GM19372 (cell line): ENCODE measurements at regions not wholly inside any gene's neighbourhood (a gene's known extent, or its start where the extent isn't known, plus 50 kb on each side); places are given as distances from the start of the nearest gene placed in this dataset.

Source experiments
- ATAC-seq: cut with Tn5 transposase; IDR thresholded peaks from one replicate; pipeline ENCODE4 v1.9.1; 2021; ENCODE audit warnings: mild to moderate bottlenecking, low read depth, moderate library complexity; ENCODE audit not compliant: unreplicated experiment

DNA sequence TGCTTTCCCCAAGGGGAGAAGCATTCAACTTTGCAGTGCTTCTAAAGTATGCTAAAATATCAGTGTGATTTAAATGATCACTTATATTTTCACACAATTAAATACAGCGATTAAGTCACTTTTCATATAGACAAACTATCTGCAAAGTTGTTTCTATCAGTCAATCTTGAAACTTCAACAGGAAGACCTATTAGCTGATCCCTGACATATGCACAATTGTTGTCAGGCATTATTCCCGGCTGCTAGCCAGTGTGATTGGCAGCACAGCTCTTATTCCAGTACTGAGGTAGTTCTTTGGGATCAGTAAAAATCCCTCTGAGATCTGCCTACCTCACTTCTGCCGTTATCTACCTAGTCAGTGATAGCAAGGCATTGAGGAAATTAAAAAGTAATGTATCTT, 629.5 kb downstream of the NR4A2 start:
- no peak for ATAC-seq

DNA sequence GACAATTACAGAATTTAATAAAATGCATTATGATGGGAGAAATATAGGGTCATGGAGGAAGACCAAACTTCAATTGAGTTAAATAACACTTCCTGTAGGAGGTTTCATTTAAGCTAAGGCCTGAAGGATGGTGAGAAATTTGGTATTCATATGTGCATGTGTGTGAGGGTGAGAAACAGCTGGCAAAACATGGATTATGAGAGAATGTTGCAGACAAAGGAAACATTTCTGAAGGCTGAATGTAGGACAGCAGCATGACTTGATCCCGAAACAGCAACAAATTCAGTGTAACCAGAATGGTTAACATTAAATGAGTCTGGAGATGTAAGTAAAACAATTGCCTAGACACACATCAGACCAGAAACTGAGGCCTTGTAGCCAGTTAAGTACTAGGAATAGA, 630.8 kb downstream of the NR4A2 start:
- ATAC-seq: no peak

DNA sequence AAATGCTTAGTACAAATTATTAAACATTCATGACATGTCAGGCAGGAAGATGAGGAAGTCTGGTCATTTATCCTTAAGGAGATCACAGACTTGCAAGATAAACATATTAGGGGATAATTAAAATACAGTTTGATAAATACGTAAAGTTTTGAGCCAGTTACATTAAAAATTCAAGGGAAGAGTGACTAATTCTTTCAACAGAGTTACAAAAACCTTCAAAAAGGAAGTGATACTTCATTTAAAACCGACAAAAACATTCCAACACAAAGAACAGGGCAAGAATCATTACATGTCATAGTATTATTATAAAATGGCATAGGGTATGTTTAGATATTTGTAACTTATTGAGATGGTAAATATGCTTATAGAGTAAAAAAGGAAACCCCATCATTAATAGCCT, 636.0 kb downstream of the NR4A2 start:
- ATAC-seq: no peak

DNA sequence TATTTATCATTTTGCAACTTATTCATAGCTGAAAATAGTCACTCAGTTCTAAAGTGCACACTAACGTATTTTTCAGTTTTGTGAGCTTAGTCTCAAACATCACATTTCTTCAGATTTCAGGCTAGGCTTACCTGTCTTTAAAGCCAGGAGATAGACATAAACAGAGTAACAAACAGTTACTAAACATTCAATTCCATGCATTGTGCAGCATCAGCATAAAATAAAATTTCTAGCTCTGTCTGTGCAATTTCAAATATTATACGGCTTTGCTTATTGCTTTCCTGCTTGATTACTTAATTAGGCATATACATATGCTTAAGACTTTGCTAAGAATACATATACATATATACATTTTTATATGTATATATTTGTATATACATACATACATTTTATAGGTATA, 637.0 kb downstream of the NR4A2 start:
- ATAC-seq: no peak

DNA sequence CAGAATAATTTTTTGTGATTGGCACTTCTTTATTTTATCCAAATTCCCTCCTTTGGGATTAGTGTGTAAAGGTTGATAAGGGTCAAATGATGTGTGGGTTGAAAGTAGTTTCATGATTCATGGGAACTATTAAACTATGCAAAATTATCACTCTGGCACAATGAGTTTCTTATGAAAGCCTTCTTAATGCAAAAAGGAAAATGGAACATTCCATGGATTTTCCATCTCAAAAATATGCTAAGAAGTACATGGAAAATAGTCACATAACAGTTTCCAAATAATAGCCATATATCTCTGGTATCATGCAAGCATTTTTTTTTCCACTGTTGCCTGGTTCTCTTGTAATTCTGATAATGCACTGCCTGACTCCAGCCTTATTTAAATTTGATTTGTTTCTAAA, 639.7 kb downstream of the NR4A2 start:
- ATAC-seq: no peak

DNA sequence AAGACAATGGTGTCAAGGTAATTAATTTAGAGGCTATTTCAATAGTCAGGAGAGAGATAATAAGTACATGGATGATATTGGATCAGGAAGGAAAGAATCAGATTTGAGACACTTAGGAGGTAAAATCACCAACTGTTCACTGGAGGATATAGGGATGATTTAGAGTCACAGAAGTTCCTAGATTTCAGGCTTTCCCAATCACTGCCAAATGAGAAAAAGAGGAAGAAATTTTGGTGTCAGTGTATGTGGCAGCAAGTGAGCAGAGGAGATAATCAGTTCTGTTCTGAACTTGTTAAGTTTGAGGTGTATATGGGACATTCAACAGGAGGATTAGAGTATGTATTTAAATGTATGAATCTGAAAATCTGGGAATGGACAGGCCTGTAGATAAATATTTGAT, 640.4 kb downstream of the NR4A2 start:
- ATAC-seq: no peak

DNA sequence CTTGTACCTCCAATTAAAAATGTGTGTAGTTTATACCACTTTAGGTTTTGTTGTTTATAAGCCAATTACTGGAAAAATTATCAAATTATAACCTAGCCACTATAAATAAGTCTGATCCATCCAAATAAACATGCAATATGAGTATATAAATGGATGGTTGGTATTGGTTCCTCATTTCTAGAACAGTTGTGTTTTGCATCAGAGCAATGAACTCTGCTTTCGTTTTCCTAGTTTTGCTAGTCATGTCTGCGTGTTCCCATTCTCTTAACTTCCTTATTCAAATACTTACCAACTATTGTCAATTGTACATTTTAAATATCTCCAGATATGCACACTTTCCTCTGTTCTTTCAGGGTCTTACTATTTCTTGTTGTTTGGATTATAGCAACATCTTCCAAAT, 641.7 kb downstream of the NR4A2 start:
- no peak for ATAC-seq

DNA sequence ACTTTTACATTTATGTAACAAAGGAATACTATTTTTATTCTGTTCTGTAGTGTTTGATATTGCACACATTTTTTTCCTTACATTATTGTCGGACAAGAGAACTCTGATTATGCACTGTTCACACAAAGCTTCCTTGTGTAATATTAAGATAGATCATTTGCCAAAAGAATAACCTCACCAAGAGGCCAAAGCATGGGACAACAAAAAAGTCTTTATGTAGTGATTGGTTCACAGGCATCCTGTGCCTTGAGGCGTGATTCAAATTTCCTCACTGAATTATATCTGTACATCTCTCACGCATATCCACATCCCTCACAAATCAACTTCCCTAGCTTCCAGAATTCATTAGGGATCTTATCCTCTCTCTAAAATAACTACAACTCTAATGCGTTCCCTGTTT, 642.7 kb downstream of the NR4A2 start:
- ATAC-seq: no peak

DNA sequence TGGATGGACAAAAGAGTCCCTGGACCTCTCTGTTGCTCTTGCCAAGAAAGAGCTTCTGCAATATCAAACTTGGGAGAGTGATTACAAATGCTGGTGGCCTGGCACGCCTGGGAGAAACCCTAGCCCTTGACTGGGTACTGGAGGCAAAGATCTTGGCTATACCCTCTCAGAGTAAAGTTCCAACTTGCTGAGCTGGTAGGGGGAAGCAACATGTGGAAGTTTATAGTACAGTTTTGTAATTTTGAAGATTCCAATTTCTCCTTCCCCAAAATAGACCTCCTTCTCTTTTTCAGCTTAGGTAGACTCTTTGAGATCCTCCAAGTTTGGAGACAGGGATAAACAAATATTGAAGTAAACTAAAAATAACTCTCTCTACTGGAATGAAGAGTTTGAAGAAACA, 645.3 kb downstream of the NR4A2 start:
- no peak for ATAC-seq

DNA sequence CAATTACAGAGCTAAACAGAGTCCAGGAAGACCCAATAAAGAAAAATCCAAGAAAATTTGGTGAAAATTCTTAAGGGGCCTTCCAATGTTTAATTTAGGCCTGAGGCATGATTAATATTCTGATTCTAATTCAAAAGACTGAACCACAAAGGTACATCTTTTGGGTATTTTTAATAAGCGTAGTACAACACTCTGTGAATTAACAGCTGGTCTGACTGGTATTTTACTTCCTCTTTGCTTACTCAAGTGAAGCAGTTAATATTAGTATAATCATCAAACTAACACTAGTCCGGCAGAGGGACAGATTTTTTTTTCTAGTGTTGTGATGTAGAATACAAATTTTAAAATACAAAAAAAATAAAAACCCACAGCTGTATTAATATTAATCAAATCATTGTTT, 652.9 kb downstream of the NR4A2 start:
- no peak for ATAC-seq

DNA sequence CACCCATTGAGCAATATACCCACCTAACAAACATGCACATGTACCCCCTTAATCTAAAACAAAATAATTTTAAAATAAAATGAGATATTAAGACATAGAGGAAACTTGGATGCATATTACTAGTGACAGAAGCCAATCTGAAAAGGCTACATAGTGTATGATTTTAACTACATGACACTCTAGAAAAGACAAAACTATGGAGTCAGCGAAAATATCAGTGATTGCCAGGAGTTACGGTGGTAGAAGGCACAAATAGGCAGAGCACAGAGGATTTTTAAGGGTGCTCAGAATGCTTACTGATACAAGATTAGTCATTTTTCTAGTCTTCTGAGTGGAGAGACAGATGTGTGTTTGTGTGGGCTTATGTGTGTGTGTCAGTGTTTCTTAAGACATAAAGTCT, 656.6 kb downstream of the NR4A2 start:
- ATAC-seq: no peak

DNA sequence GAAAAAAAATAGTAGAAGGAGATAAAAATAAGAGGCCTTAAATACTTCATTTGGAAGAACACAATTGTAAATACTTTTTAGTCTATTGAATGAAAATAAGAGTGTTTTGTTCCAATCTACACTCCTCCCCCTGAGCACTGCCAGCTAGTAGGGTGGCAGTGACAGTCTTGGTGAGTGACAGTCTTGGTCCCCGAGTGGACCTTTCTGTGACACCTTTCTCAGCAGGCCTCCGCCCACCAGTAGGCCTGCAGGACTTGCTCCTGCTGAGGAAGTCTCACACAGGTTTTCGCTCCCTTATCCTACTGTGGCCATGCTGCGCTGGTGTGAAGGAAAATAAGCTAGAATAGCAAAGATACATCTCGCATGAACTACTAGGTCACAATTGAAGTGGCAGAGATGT, 666.8 kb downstream of the NR4A2 start:
- ATAC-seq: no peak

DNA sequence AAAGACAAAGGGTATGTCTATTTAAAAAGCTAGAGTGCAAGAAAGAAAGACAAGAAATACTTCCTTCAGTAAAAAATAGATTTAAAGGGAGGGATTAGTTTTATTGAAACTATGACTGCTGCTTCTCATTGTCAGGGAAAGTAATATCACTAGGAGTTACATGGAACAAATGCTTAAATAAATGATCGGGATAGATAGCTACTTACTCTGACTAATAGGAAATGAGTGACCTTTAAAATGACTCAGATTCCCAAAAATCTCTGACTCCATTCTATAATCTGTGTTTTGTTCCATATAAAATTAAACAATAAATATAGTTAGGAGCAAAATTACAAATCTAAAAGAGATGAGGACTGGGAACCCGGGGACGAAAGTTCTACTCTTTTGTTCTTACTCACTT, 669.3 kb downstream of the NR4A2 start:
- ATAC-seq: no peak

DNA sequence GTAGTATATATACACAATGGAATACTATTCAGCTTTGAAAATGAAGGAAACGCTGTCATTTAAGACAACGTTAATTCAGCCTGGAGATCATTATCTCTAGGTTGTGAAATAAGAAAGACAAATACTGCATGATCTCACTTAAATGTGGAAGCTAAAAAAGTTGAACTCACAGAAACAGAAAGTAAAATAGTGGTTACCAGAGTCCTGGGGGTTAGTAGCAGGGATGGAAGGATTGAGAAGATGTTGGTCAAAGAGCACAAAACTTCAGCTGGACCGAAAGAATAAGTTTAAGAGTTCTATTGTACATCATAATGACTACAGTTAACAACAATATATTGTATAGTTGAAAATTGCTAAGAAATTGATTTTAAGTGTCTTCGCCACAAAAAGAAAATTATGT, 670.3 kb downstream of the NR4A2 start:
- no peak for ATAC-seq

DNA sequence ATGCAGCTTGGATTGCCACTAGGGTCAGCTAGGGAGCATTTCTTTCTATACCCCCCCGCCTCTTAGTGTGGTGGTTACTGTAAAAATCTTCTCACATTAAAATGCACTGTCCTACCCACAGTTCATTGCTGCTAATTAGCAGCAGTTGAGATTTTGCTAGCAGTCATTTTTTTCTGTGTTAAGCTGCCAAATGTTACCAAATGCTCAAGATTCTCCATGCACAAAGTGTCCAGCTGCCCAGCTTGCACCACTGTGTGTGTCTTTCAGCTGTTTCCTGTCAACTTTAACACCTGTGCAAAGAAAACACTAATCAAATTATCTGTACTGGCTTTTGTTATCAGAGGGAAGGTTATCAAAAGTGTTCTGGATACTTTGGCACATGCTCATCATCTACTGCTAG, 679.3 kb downstream of the NR4A2 start:
- no peak for ATAC-seq

DNA sequence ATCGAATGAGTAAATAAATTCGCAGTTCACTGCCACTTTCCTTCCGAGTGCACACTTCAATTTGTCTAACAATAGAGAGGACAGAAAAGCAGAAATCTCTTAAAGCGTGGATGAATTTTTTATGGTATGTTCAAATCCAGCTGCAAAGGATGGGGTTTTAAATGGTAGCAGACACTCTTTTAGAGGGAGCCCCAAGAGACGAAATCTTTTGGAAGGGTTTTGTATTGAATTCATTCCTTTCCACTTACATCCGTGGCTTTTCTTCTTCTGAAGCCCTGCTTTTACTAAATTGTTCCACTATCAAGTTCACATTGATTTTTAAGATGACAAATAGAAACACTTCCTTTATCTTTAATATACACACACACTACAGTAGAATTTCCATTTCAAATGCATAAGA, 680.7 kb downstream of the NR4A2 start:
- no peak for ATAC-seq

DNA sequence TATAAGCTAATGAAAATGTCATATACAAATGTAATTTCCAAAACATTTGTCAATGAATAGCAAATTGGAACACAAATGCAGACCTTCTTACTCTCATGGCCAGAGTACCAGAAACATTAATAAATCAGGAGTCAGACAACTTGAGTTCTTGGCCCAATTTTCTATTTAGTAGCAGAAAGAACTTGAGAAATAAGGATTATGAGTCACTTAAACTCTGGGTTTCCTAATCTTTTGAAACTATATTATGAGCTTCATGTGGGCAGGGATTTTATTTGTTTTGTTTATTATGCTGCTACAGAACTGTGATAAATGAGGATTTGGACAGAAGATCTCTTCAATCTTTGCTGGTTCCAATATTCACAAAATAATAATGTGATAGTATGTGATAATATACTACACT, 686.7 kb downstream of the NR4A2 start:
- ATAC-seq: no peak

DNA sequence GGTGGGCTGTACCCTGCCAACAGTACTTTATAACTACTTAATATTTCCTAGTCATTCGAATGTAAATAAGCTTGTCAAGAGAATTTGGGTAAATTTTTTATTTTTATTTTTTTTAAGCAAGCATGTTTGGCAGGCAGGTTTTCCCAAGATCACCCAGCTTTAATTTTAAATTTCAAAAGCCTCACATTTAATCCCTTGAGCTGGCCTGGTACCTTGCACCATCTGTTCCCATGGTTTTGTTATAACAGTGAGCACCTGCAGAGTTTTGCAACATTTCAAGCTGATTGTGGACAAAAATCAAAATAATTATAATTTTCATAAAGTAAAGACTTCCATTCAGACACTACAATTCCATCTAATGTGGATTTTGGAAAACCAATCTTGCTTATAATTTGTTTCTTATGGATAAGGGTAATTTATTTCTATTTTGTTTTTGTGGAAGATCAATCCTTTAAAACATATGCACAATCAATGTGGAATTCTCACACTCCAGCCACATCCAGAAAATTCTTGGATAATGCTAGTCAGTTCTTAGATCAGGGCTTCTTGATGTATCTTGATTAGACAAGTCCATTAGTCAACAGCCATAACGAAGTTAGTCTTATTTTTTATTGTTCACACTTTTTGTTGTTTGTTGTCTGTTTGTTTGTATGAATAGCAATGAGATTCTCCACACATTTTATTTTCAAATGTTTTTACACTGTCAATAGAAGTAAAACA, 689.3 kb downstream of the NR4A2 start:
- ATAC-seq: no peak

DNA sequence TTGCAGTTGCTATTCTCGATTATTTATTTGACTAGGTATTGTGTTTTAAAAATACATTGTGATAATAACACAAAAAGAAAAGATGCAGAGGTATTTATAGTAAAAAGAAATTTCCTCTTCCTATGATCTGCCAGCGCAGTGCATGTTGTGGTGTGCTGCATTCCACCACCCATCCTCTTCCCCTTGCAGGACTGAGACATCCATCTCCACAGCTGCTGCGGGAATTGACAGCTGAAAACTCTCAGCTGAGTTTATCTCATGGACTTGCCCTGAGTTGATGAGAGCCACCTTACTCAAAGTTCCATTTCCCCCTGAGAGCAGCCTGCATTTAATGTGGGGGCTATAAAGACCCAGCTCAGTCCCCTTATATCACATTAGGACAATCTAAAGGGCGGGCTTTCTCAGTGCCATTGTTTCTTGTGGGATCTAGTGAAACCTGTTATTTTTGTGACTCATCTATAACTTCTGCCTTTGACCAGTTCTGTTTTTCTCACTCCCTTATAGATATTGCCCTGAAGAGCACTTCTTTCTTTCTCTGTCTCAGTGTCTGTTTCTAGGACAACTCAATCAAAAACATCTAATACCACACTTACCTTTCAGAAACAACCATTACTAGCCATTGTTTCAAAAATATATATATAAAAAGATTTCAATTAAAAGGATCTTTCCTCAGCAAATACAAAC, 698.5 kb downstream of the NR4A2 start:
- no peak for ATAC-seq

DNA sequence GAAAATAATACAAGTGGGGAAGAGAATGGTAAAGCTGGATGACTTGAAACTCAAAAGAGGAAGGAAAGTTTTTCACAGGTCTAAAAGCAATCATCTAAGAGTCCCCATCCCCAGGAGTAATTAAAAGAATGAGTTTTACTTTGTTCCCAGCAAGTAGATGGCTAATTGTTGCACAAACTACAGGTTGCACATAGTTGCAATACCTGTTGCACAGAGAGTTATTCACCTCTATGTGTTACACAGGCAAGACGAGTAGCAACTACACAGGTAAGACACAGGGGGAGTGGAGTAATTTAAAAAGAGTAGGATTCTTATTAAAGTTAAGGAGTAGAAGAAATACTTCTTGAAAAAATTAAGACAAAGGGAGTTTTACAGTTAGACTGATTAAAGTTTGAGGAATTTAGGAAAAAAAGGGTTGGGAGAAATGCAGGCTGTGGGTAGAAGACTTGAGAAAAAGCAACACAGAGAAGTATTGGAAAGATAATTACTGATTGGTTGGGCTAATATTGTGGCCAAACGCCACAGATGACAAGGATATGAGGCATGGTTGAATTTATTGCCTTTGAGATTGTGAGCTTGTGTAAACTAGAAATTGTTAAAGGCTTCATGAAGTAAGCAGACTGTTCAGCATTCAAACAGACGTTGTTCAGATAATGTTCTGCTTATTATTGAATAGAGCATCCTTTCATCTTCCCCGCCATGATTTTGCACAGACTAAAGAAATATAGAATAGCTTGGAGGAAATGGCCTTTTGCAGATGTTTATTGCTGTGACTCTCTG, 699.3 kb downstream of the NR4A2 start:
- no peak for ATAC-seq

DNA sequence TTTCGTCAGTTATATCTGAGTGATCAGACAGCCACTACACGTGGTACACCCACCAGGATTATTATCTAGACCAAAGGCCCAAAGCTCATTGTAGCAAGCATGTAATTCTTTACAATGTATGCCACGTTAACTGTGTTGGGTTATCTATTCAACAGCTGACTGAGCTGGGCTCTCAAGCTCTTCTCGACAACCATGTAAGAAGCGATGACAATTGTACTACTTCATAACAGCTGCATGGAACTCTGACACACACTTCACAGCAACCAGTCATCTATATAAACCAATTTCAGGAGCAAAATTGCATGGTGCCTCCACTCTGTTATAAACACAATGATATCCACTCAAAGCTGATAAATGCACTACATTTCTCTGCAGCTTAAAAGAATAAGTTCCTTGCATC, 701.8 kb downstream of the NR4A2 start:
- no peak for ATAC-seq

DNA sequence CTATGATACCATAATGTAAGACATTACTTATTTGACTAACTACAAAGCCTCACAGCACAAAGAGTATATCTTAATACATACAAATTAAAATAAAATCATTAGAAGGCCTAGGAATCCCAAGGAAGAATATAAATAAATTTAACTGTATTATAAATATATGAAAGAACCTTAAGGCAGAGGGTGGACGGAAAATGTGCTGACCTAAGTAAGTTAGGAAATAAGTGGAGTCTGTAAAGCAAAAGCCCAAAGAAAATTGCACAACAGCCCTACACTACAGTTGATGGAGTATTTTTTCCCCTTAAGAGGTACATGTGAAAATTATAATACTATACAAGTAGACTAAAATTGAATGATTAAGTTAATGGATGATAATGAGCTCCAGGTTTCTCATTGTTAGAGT, 710.1 kb downstream of the NR4A2 start:
- no peak for ATAC-seq
